Naive thymus-derived CD4-positive, alpha-beta T cell (primary cell): ENCODE measurements at regions not wholly inside any gene's neighbourhood (a gene's known extent, or its start where the extent isn't known, plus 50 kb on each side); places are given as distances from the start of the nearest gene placed in this dataset.

Experiments
- ATAC-seq: fragments of 150-1000 bp; cut with Tn5 transposase; 2 replicates; pipeline ENCODE4 v1.10.0; 2021; ENCODE audit warnings: mild to moderate bottlenecking, moderate library complexity
- CTCF ChIA-PET: fragments of 350-600 bp; sonication (Branson Sonifier 250); formaldehyde crosslinking; loops from one replicate; lab custom pipeline; 2021; ENCODE audit warnings: antibody characterized with exemption; lab: Charles Lee
- POLR2A ChIA-PET: fragments of 350-600 bp; sonication (Branson Sonifier 250); formaldehyde crosslinking; loops from one replicate; lab custom pipeline; 2021; ENCODE audit warnings: antibody characterized with exemption, inconsistent platforms; lab: Charles Lee
- DNase-seq, 9 donors: peaks; one replicate each; pipeline versions ENCODE4 v3.0.0 to v3.0.0-alpha.2; 2020 to 2022; ENCODE audit warnings: mixed read lengths in 1 of 9
- H3K27ac ChIP-seq: one replicate; pipeline ENCODE4 v1.7.0; 2013; ENCODE audit warnings: mild to moderate bottlenecking, low read depth, low read length, moderate library complexity
- H3K27me3 ChIP-seq, 2 donors: one replicate each; pipeline ENCODE4 v1.7.0; 2013; ENCODE audit warnings: low read length in 2 of 2, mild to moderate bottlenecking in 2 of 2, moderate library complexity in 2 of 2; ENCODE audit not compliant: control insufficient read depth in 2 of 2, insufficient read depth in 2 of 2
- H3K36me3 ChIP-seq, 3 experiments: 1 replicate in 2 of 3; 2 replicates in 1 of 3; pipeline ENCODE4 v1.7.0; 2013; ENCODE audit warnings: low read length in 3 of 3, mild to moderate bottlenecking in 3 of 3, moderate library complexity in 1 of 3; ENCODE audit not compliant: insufficient read depth in 3 of 3, control insufficient read depth in 2 of 3
- H3K4me1 ChIP-seq, 2 donors: one replicate each; pipeline ENCODE4 v1.7.0; 2013; ENCODE audit warnings: low read length in 2 of 2, mild to moderate bottlenecking in 2 of 2, moderate library complexity in 1 of 2; ENCODE audit not compliant: control insufficient read depth in 2 of 2, insufficient read depth in 2 of 2
- H3K4me3 ChIP-seq: 2 replicates; pipeline ENCODE4 v1.7.0; 2013; ENCODE audit warnings: mild to moderate bottlenecking, low read length
- H3K9me3 ChIP-seq, 3 experiments: 1 replicate in 2 of 3; 2 replicates in 1 of 3; pipeline ENCODE4 v1.7.0; 2013; ENCODE audit warnings: low read length in 3 of 3; ENCODE audit not compliant: control insufficient read depth in 2 of 3
- H3K27ac Mint-ChIP-seq, 9 donors: one replicate each; pipeline ENCODE4 v1.8.0; 2020 to 2022; ENCODE audit warnings: mixed read lengths in 9 of 9, mild to moderate bottlenecking in 8 of 9, moderate library complexity in 5 of 9, inconsistent platforms in 2 of 9
- H3K27me3 Mint-ChIP-seq, 5 donors: one replicate each; pipeline ENCODE4 v1.8.0; 2021 to 2022; ENCODE audit warnings: mixed read lengths in 5 of 5, mild to moderate bottlenecking in 1 of 5
- H3K36me3 Mint-ChIP-seq, 5 donors: one replicate each; pipeline ENCODE4 v1.8.0; 2020 to 2022; ENCODE audit warnings: mixed read lengths in 5 of 5, mild to moderate bottlenecking in 3 of 5, inconsistent platforms in 1 of 5
- H3K4me1 Mint-ChIP-seq, 7 donors: one replicate each; pipeline ENCODE4 v1.8.0; 2020 to 2022; ENCODE audit warnings: mixed read lengths in 7 of 7, mild to moderate bottlenecking in 3 of 7, inconsistent platforms in 1 of 7
- H3K4me3 Mint-ChIP-seq, 10 donors: one replicate each; pipeline ENCODE4 v1.8.0; 2020 to 2022; ENCODE audit warnings: mild to moderate bottlenecking in 10 of 10, mixed read lengths in 10 of 10, moderate library complexity in 6 of 10, inconsistent platforms in 2 of 10
- H3K9me3 Mint-ChIP-seq, 11 donors: one replicate each; pipeline ENCODE4 v1.8.0; 2020 to 2022; ENCODE audit warnings: mixed read lengths in 11 of 11, mild to moderate bottlenecking in 4 of 11, inconsistent platforms in 1 of 11, moderate library complexity in 1 of 11
- intact Hi-C, 2 donors: fragments of 100-400 bp; cut with micrococcal nuclease; formaldehyde crosslinking; loops; one replicate each; pipeline ENCODE4 v1.15.1; 2023

DNA sequence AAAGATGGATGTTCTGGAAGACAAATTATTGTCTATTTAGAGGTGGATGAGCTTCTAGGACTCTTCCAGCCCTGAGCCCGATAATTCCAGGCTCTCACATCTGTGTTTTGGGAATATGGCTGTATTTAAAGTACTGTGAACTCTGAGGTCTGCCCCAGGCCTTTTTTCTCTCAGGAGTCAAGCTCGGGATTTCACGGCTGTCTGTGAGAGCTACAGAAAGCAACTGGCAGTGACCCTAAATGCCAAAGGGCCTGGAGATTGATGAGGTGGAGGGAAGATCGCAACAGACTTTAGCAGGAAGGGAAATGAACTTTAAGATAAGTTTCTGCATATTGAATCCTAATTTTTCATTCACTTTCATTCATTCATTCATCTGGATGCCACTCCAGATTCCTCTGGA, 51.0 kb upstream of the COL13A1 start:
- H3K9me3 ChIP-seq, result no peaks in the 10 kb centered on the region
- Mint-ChIP-seq H3K9me3 (no peaks in the 10 kb centered on the region), H3K4me1 (no peaks in the 10 kb centered on the region), H3K4me3 (no peak overlapping the region), H3K27me3 (peaks cover 0 to 36% (median 10%) of the 10 kb centered on the region in 5 donors), H3K36me3 (no peaks in the 10 kb centered on the region), H3K27ac (no peak overlapping the region)
- no peak overlapping the region for H3K4me3 ChIP-seq
- no peaks in the 10 kb centered on the region for H3K36me3 ChIP-seq
- no peak overlapping the region for H3K27ac ChIP-seq
- intact Hi-C loops, result no loop called here
- POLR2A ChIA-PET, result no interaction called here
- CTCF ChIA-PET, result no interaction called here
- H3K4me1 ChIP-seq, result no peaks in the 10 kb centered on the region
- no peaks in the 10 kb centered on the region for H3K27me3 ChIP-seq
- no peak for DNase-seq
- no peak for ATAC-seq

DNA sequence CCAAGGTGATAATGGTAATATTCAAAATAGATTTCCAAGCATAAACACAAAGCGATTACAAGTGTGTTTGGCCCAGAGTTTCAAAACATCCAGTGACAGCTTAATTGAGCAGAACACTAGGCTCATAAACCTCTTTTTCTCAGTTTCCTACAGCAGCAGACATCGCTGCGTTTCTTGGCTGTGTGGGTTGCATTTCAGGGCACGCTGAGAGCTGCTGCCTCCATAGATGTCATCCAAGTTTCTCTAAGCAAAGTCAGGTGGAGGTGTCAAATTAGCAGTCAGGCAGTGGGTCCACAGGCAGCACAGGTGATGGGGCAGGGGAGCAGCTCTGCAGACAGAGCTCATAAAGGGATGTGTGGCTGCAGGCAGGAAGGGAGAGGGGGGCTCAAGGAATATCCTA, 50.5 kb upstream of the COL13A1 start:
- Histone ChIP-seq H3K9me3 (no peaks in the 10 kb centered on the region), H3K27ac (no peak overlapping the region), H3K4me1 (no peaks in the 10 kb centered on the region), H3K36me3 (no peaks in the 10 kb centered on the region), H3K27me3 (no peaks in the 10 kb centered on the region), H3K4me3 (no peak overlapping the region)
- ChIA-PET CTCF (no interaction called here), POLR2A (no interaction called here)
- Mint-ChIP-seq H3K9me3 (no peaks in the 10 kb centered on the region), H3K27me3 (peaks cover 0 to 36% (median 10%) of the 10 kb centered on the region in 5 donors), H3K36me3 (no peaks in the 10 kb centered on the region), H3K4me1 (no peaks in the 10 kb centered on the region), H3K27ac (no peak overlapping the region), H3K4me3 (no peak overlapping the region)
- ATAC-seq, result no peak
- DNase-seq, result no peak
- intact Hi-C loops, result no loop called here
